Middle frontal gyrus (tissue), 1 donor: ENCODE measurements at regions not wholly inside any gene's neighbourhood (a gene's known extent, or its start where the extent isn't known, plus 50 kb on each side); places are given as distances from the start of the nearest gene placed in this dataset.

Experiments
- DNase-seq: peaks from one replicate; pipeline ENCODE4 v3.0.0-alpha.2; 2015; ENCODE audit warnings: low spot score; ENCODE audit errors: extremely low spot score

DNA sequence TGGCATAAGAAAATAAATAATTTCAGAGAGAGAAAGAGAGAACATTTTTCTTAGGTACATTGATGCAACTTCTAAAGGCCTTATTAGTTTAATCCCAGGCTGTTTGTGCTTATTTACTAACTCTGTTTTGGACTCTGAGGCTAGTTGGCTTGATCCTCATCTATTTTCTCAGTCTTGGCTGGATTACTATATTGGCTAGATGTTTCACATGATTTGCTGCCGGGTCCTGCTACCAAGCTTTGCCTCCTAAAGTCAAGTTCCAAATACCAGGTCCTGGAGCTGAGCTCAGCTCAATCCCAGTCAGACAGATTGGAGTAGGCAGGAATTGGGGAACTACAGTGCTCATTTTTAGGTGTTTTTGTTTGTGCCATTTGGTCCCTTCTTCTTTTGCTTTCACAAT is 340.8 kb downstream of the BCAT1 start:
- no peak for DNase-seq

DNA sequence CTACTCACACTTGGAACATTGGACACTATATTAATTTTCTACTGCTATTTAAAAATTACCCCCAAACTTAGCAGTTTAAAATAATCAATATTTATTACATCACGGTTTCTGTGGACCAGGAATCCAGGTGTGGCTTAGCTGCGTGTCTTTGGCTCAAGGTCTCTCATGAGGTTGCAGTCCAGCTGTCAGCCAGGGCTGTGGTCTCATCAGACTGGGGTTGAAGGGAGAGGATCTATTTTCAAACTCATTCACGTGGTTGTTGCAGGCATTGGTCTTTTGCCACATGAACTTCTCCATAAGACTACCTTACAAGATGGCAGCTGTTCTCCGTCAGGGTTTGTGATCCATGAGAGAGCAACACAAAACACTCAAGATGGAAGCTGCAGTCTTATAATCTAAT is 343.0 kb downstream of the BCAT1 start:
- DNase-seq = no peak

DNA sequence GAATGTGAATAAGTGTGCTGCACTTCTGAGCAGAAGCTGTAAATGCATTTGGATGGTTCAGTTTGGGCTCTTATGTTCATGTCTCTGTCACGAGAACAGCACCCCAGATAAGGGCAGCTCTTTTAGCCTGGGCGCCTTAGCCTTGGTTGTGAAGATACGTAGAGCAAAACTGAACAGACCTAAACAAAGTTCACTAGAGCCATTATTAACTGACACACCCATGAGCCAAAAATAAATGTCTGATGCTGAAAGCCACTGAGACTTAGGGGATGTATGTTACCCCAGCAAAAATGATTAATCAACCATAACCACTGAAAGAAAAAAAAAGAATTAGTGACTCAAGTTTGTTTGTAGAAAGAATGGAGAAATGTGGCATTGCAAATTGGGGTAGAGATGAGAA is 343.4 kb downstream of the BCAT1 start:
- DNase-seq = no peak

GRCh38 chr12:24603371-24603770 is 345.5 kb downstream of the BCAT1 start:
- DNase-seq = no peak

DNA sequence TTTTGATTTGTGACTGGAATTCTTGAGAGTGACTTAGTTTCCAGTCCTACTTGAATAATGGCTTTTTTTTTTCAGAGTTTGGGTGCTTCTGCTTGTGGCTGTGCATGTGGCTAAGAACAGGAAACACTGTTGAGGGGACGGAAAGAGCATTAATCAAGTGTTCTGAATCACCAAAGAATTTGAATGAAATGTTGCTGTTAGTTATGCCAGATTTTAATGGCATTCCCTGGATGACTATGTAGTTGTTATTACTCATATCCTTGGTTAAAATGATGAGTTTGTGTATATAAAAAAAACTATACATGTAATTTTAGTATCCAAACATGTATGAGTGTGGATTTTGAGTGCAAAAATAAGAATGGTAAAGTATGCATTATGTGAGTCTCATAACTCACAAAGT is 347.9 kb downstream of the BCAT1 start:
- DNase-seq = no peak

GRCh38 chr12:24600551-24600950 is 348.4 kb downstream of the BCAT1 start:
- no peak for DNase-seq

DNA sequence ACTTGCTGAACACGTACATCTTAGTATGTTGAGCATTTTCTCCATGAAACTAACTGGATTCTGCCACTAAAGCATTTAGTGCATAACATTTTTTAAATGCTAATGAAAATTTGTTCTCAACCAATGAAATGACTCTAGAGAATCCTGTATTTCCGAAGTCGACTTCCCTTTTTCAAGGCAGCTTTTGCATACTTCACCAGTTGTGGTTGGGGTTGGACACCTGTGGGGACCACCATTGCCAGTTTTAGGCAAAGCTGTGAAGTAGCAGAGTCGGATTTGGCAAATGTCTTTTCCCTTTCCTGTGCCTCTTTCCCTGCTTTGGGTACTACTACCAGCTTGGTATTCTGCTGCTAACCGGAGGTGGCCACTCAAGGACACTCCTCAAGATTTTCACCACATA is 349.2 kb downstream of the BCAT1 start:
- no peak for DNase-seq

DNA sequence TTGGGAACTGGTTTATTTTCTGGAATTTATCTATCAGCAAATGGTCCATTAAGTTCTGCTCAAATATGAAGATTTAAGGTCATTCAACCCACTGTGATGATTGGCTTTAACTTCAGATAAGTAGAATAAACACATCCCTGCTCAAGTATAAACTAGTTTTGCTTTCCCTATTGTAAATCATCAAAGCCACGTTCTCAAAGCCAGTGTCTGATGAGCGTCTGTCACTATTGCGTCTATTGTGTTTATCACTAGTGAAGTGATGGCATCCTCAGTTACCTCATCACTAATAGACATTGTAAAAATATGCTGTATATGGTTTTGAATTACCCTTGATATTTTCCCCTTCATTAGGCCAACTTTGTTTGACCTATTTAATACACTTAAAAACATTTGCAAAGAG is 351.3 kb downstream of the BCAT1 start:
- DNase-seq = no peak

- DNase-seq = no peak
These were observed 352.0 kb downstream of the BCAT1 start for GRCh38 chr12:24596768-24597388.

GRCh38 chr12:24595652-24596235 is 353.2 kb downstream of the BCAT1 start:
- DNase-seq = no peak

DNA sequence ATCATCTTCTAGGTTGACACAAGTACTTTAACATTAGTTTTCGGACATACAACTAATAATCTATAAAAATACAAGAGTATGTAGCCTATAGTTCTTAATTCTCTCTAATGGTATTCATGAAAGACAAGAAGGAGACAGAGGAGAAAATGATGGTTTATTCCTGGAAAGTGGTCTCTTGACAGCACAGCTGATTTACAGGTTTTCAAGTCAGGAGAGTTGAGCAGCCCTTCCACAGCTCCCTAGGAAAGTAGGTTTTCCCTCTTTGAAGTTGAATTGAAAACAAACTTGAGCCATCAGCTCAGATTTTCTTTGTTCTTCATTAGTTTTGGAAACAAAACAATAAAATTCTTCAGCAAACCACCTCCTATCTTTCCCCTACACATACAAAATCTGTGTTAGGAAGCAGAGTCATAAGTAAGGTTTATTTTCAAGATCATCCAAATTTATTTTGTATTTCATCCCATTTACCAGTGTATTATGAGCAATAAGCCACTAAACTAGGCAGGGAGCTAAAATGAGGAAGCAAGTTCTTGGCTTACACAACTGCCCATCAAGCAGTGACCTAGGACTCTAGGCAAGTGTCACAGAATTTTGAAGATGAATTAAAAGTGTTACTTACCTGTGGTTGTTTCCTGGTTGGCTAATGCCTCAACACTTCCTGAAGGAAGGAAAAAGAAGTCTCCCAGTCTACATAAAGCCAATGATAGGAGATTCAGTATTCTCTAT is 357.0 kb downstream of the BCAT1 start:
- DNase-seq = no peak

DNA sequence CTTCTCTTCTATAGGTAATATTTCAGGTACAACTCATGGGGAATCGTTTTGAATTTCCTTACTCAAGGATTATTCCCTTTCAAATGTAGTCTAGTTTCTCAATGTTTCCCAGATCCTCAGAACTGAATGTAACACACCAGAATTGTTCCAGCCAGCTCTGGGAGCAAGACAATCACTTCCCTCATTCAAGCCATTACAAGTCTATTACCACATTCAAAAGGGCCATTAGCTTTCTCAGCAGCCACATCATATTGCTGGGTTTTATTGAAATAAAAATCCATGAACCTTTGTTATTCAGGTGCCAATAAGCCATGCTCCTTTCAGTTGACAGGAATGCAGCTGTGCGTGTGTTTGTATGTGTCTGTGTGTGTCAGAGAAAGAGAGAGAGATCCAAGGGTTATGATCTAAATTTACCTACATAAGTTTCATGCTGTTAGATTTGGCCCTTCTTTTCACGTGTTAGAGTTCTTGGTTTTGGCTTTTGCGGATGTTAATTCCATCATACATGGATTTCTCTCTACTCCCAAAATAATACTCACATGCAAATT is 357.7 kb downstream of the BCAT1 start:
- DNase-seq = no peak

- DNase-seq = no peak
These were observed 362.6 kb downstream of the BCAT1 start for GRCh38 chr12:24586293-24586692.

DNA sequence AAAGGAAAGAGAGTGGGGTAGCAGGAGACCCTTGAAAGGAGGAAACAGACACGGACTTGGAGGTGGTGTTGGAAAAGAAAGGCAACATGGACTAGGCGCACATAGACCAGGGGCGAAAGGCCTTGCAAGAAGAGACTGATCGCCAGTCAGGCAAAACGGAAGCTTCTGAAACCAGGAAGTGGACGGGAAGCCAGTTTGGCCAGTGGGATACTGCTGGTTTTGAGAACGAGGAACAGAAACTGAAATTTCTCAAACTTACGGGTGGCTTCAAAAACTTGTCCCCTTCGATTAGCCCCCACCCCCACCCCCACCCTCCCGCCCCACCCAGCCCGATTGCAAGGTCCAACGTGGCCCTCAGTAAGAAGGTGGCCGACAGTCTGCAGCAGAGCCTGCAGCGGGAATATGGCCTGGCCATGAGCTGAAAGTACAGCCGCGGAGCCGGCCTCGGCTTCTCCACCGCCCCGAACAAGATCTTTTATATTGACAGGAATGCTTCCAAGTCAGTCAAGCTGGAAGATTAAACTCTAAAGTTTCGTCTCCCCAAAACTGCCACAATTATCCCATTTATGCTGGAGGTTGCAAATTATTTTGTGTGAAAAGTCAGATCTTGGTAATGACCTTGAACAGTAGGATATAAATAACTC is 364.7 kb downstream of the BCAT1 start:
- DNase-seq = no peak

DNA sequence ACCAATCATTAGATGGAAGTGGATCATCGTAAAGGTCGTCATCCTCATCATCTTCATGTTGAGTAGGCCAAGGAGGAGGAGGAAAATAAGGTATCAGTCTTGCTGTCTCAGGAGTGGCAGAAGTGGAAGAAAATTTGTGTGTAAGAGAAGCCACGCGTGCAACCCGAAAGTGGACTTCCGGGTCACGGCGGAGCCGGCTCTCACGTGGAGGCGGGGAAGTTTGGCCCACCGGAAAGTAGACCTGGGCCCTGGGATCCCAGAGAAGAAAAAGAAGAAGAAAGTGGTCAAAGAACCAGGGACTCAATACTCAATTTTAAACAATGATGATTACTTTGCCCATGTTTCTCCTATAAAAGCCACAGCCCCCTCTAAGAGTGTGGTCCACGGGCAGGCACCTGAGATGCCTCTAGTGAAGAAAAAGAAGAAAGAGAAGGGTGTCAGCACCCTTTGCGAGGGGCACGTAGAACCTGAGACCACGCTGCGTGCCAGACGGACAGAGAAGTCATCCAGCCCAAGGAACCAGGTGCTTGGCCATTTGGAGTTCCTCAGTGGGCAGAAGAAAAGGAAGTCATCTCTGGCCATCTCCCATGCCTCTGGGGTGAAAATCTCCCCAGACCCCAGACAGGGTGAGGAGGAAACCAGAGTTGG is 365.8 kb downstream of the BCAT1 start:
- DNase-seq = no peak

DNA sequence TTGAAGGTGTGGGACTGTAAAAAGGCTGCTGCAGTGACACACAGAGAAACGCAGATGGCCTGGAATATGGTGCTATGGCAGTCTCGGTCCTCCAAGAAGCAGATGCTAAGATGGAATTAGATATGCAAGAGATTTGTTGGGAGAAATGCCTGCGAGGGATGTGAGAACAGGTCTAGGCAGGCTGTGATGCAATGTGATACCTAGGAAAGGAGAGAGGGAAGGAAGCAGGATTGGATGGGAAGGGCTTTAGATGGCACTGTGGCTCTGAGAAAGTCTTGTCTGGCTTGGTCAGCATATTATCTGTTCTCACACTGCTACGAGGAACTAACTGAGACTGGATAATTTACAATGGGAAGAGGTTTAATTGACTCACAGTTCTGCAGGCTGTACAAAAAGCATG is 374.4 kb downstream of the BCAT1 start:
- no peak for DNase-seq

GRCh38 chr12:24573621-24574020 is 375.3 kb downstream of the BCAT1 start:
- no peak for DNase-seq

- no peak for DNase-seq
These were observed 383.6 kb downstream of the BCAT1 start for GRCh38 chr12:24565300-24565699.

GRCh38 chr12:24562771-24563431 is 386.0 kb downstream of the BCAT1 start:
- DNase-seq = no peak

DNA sequence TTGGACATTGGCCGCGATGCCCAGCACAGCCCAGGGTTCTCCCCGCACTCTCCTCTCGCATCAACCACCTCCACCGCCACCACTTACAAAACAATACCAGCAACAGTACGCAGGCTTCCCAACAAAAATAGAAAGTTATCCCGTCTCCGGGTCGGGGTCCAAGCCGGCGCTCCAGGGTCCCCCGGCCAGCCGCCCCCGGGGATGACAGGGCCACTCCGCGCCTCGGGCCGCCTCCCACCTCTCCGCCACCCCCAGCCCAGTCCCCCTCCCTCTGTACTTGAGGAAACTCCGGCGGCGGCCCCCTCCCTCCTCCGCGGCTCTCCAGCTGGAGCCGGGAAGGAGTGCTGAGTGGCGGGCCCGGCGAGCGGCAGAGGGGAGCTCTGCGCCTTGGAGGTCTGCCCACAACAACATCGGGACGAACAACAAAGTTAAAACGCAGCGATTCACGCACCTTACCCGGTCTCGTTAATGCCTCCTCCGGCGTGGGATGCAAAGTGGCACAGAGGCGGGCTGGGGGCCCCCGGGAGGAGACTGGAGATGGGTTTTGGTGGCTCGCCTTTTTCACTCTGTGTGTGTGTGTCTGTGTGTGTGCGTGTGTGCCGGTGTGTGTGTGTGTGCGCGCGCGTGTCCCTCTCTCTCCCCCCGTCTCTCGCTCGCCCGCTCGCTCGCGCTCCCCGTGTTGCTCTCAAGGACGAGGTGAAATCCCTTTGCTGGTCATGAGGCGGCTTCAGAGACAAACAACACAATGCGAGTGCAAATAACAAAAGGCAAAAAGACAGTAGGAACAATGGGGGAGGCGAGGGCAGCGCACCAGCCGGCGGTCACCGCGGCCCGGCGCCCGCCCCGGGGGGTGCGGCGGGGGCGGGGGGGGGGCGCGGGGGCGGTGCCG is 386.8 kb downstream of the BCAT1 start:
- no peak for DNase-seq
